ENCODE measurements at regions not wholly inside any gene's neighbourhood (a gene's known extent, or its start where the extent isn't known, plus 50 kb on each side); places are given as distances from the start of the nearest gene placed in this dataset.

- TF ChIP-seq RCOR1 (IDR thresholded peaks at IDR 0.05; ENCODE audit: insufficient replicate concordance, low read length) (no peak), ELK1 (IDR thresholded peaks at IDR 0.05; ENCODE audit: borderline replicate concordance, low read depth, low read length) (no peak), NFE2L2 (IDR thresholded peaks at IDR 0.05; ENCODE audit: low read depth, low read length) (no peak), CTCF (conservative IDR thresholded peaks at IDR 0.05; ENCODE audit: low read depth, low read length) (no peak), RAD21 (IDR thresholded peaks at IDR 0.05; ENCODE audit: low read length) (no peak), USF2 (IDR thresholded peaks at IDR 0.05; ENCODE audit: low read depth, low read length) (no peak), POLR2A (IDR thresholded peaks at IDR 0.05; ENCODE audit: low read depth, low read length) (no peak), BHLHE40 (IDR thresholded peaks at IDR 0.05; ENCODE audit: low read depth, low read length) (no peak), CHD1 (IDR thresholded peaks at IDR 0.05; ENCODE audit: low read depth, low read length) (no peak), RFX5 (IDR thresholded peaks at IDR 0.05; ENCODE audit: low read depth, low read length) (no peak), MAFK (IDR thresholded peaks at IDR 0.05; ENCODE audit: low read depth, low read length) (no peak), CEBPB (IDR thresholded peaks at IDR 0.05; ENCODE audit: low read depth, low read length) (no peak)
Measured at GRCh38 chr21:45338311-45339017, 50.8 kb upstream of the POFUT2 start.

Data from IMR-90 (cell line).